ENCODE measurements at regions not wholly inside any gene's neighbourhood (a gene's known extent, or its start where the extent isn't known, plus 50 kb on each side); places are given as distances from the start of the nearest gene placed in this dataset.
"Not testable (repeated sequence)": the region's sequence is repeated elsewhere in the genome, so short reads cannot be mapped to it uniquely, and the experiment has no call there.

DNA sequence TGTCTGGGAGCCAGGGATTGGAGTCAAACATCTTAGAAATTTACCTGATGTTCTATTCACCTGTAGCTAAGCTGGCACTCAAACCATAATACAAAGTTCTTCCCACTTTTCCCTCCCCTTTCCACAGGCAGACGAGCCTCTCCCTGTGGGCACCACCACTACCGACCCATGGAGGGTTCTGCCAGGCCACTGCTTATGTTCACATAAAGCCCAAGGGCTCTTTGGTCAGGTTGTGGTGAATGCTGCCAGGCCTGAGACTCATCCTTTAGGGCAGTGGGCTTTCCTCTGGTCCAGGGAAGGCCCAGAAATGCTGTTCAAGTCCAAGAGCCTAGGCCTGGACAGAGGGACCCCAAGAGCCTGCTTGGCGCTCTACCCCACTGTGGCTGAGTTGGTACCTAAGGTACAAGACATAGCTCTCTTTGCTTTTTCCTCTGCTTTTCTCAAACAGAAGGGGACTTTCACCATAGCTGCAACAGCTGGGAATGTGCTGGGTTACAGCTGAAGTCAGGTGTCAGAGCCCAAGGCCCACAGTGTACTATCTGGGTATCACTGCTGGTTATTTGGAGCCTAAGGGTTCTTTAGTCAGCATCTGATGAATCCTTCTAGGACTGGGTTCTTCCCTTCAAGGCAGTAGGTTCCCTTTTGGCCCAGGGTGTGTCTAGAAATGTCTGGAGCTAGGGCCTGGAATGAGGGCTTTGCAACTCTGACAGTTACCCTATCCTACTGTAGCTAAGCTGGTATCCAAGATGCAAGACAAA, 620.1 kb downstream of the TLE1 start:
- no peak for ATAC-seq
- Histone ChIP-seq H3K9me3 (no peaks in the 10 kb centered on the region), H3K4me1 (no peaks in the 10 kb centered on the region), H3K36me3 (no peaks in the 10 kb centered on the region), H3K4me3 (no peak overlapping the region), H3K27ac (no peak overlapping the region), H3K27me3 (no peaks in the 10 kb centered on the region)
- intact Hi-C loops (cut with DNase I), result no loop called here
- DNase-seq, result no peak
- TF ChIP-seq CTCF (IDR thresholded peaks at IDR 0.05), result no peak
- 84 to 85% methylated on average over 3 of the region's 3 CpGs for WGBS, 2 donors
- FAIRE-seq, result no peak

DNA sequence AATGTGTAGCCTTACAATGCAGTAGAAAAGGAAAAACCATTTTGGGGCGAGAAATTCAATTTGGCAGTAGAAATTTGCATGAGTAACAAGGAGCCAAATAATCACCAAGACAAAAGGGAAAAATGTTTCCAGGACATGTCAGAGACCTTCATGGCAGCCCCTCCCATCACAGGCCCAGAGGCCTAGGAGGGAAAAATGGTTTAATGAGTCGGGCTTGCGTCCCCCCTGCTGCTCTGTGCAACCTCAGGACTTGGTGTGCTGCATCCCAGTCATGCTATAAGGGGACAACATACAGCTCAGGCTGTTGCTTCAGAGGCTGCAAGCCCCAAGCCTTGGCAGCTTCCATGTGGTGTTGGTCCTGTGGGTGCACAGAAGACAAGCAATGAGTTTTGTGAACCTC, 626.4 kb downstream of the TLE1 start:
- H3K27me3 ChIP-seq; DNase-seq; H3K4me3 ChIP-seq; H3K27ac ChIP-seq; H3K4me1 ChIP-seq; FAIRE-seq; ATAC-seq; intact Hi-C loops (cut with DNase I); H3K9me3 ChIP-seq; H3K36me3 ChIP-seq: not testable (repeated sequence)
- WGBS, 2 donors, result 51 to 60% methylated on average over 3 of the region's 3 CpGs

- no peak for TF ChIP-seq CTCF (IDR thresholded peaks at IDR 0.05)
- Histone ChIP-seq H3K27ac (no peak overlapping the region), H3K27me3 (no peaks in the 10 kb centered on the region), H3K4me3 (no peak overlapping the region), H3K9me3 (no peaks in the 10 kb centered on the region), H3K4me1 (no peaks in the 10 kb centered on the region), H3K36me3 (no peaks in the 10 kb centered on the region)
- 44 to 61% methylated on average over 2 of the region's 2 CpGs for WGBS, 2 donors
- DNase-seq (no peak), FAIRE-seq (no peak), ATAC-seq (no peak)
- intact Hi-C loops (cut with DNase I), result no loop called here
Observed at GRCh38 chr9:81058782-81059181, 630.6 kb downstream of the TLE1 start.

GRCh38 chr9:81053298-81054025, 635.9 kb downstream of the TLE1 start:
- Histone ChIP-seq H3K4me1 (no peaks in the 10 kb centered on the region), H3K9me3 (no peaks in the 10 kb centered on the region), H3K36me3 (no peaks in the 10 kb centered on the region), H3K4me3 (no peak overlapping the region), H3K27ac (no peak overlapping the region), H3K27me3 (no peaks in the 10 kb centered on the region)
- FAIRE-seq (no peak), ATAC-seq (peak in 1 of 4 donors; percentile 48), DNase-seq (no peak)
- intact Hi-C loops (cut with DNase I), result no loop called here
- WGBS, 2 donors, result 24 to 29% methylated on average over 1 of the region's 1 CpG
- no peak for TF ChIP-seq CTCF (IDR thresholded peaks at IDR 0.05)

- no peaks in the 10 kb centered on the region for H3K36me3 ChIP-seq
- H3K27me3 ChIP-seq, result no peaks in the 10 kb centered on the region
- H3K4me1 ChIP-seq, result no peaks in the 10 kb centered on the region
- ATAC-seq (no peak), DNase-seq (no peak), FAIRE-seq (no peak)
- no peaks in the 10 kb centered on the region for H3K9me3 ChIP-seq
- no peak overlapping the region for H3K27ac ChIP-seq
- TF ChIP-seq CTCF (IDR thresholded peaks at IDR 0.05), result no peak
- WGBS, 2 donors, result 78 to 86% methylated on average over 1 of the region's 1 CpG
- no peak overlapping the region for H3K4me3 ChIP-seq
- intact Hi-C loops (cut with DNase I), result no loop called here
Observed at GRCh38 chr9:81052846-81053245, 636.5 kb downstream of the TLE1 start.

Data from pancreas (tissue), 10 donors.